Keratinocyte (primary cell): ENCODE measurements at regions not wholly inside any gene's neighbourhood (a gene's known extent, or its start where the extent isn't known, plus 50 kb on each side); places are given as distances from the start of the nearest gene placed in this dataset.

Experiments
- DNase-seq: peaks from one replicate; pipeline ENCODE4 v3.0.0-alpha.2; 2011; ENCODE audit warnings: low read depth, missing footprints, low spot score
- FAIRE-seq: peaks from 2 replicates; lab custom pipeline; 2011; peaks lifted over from hg19 to GRCh38; lab: Jason Lieb, UNC
- H2AFZ ChIP-seq: 2 replicates; pipeline ENCODE4 v1.6.0; 2012; ENCODE audit warnings: low read length, control low read depth, inconsistent platforms; ENCODE audit not compliant: control insufficient read depth
- H3K27ac ChIP-seq: 2 replicates; pipeline ENCODE4 v1.5.1; 2011; ENCODE audit warnings: low read length; ENCODE audit not compliant: control insufficient read depth, insufficient read depth
- H3K27me3 ChIP-seq: 3 replicates; pipeline ENCODE4 v1.6.0; 2011; ENCODE audit warnings: low read length; ENCODE audit not compliant: control insufficient read depth, insufficient read depth; ENCODE audit errors: extremely low read depth
- H3K36me3 ChIP-seq, 2 experiments: 2 replicates in 1 of 2; 3 replicates in 1 of 2; pipeline ENCODE4 v1.5.1; 2011; ENCODE audit warnings: low read length in 2 of 2, mild to moderate bottlenecking in 1 of 2; ENCODE audit not compliant: control insufficient read depth in 2 of 2, insufficient read depth in 2 of 2; ENCODE audit errors: extremely low read depth in 1 of 2
- H3K4me1 ChIP-seq: 3 replicates; pipeline ENCODE4 v1.5.1; 2011; ENCODE audit warnings: low read length; ENCODE audit not compliant: control insufficient read depth, insufficient read depth; ENCODE audit errors: extremely low read depth
- H3K4me2 ChIP-seq: 3 replicates; pipeline ENCODE4 v1.6.0; 2011; ENCODE audit warnings: low read depth, low read length; ENCODE audit not compliant: control insufficient read depth, insufficient read depth; ENCODE audit errors: extremely low read depth
- H3K4me3 ChIP-seq, 3 experiments: fragments of 200-600 bp in 1 of 3; sonication (generic) in 1 of 3; 2 replicates in 2 of 3; 3 replicates in 1 of 3; pipeline ENCODE4 v1.5.1; 2011 to 2016; ENCODE audit warnings: low read length in 3 of 3, mild to moderate bottlenecking in 3 of 3, control low read depth in 2 of 3, inconsistent platforms in 1 of 3, low read depth in 1 of 3, mixed read lengths in 1 of 3, mixed run types in 1 of 3, moderate library complexity in 1 of 3; ENCODE audit not compliant: control insufficient read depth in 2 of 3, insufficient read depth in 2 of 3; ENCODE audit errors: extremely low read depth in 1 of 3
- H3K79me2 ChIP-seq: 2 replicates; pipeline ENCODE4 v1.6.0; 2012; ENCODE audit warnings: low read length; ENCODE audit not compliant: control insufficient read depth, insufficient read depth
- H3K9ac ChIP-seq: 3 replicates; pipeline ENCODE4 v1.6.0; 2011; ENCODE audit warnings: low read length; ENCODE audit not compliant: control insufficient read depth, insufficient read depth; ENCODE audit errors: extremely low read depth
- H3K9me1 ChIP-seq: 3 replicates; pipeline ENCODE4 v1.6.0; 2011; ENCODE audit warnings: low read length; ENCODE audit not compliant: control insufficient read depth, insufficient read depth; ENCODE audit errors: extremely low read depth
- H3K9me3 ChIP-seq: 2 replicates; pipeline ENCODE4 v1.5.1; 2012; ENCODE audit warnings: low read depth, low read length; ENCODE audit not compliant: control insufficient read depth
- H4K20me1 ChIP-seq: 3 replicates; pipeline ENCODE4 v1.6.0; 2011; ENCODE audit warnings: low read length; ENCODE audit not compliant: control insufficient read depth, insufficient read depth; ENCODE audit errors: extremely low read depth
- CTCF ChIP-seq, 3 experiments: IDR thresholded peaks in 1 of 3; conservative IDR thresholded peaks in 1 of 3; optimal IDR thresholded peaks in 1 of 3; 2 replicates in 2 of 3; 3 replicates in 1 of 3; pipeline versions ENCODE3 to v1.5.1; 2011; ENCODE audit warnings: low read length in 3 of 3, mild to moderate bottlenecking in 3 of 3, moderate library complexity in 2 of 3, control low read depth in 1 of 3, inconsistent platforms in 1 of 3; ENCODE audit not compliant: insufficient read depth in 2 of 3; ENCODE audit errors: extremely low read depth in 1 of 3
- EZH2 ChIP-seq: IDR thresholded peaks from one replicate; pipeline ENCODE4 v1.6.1; 2012; ENCODE audit warnings: inconsistent platforms, mild to moderate bottlenecking, low read length, moderate library complexity
- dilution Hi-C: fragments of 300-500 bp; cut with MboI; formaldehyde crosslinking; loops from one replicate; pipeline ENCODE4 v1.7.0; 2020; ENCODE audit warnings: low sequenced_read_pairs; ENCODE audit not compliant: extremely low pct_ligation_motif_present

DNA sequence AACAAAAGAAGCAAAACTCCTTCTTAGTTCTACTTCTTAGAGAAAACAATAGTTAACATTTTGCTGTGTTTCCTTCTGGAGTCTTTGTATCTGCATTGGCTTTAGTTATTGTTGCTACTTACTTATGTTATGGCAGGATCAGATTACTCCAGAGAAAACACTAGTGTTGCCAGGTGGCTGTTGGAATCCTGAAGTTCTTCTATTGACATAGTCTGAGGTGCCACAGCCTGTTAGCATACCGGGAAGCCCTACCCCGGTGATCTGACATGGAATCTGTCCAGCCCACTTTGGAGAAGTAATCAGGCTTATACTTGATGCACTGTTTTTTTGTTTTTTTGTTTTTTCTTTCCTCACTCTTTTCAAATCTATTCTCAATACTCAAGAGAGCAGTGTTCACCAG lies 68.5 kb upstream of the CEP78 start:
- TF ChIP-seq EZH2 (no peak), CTCF (optimal IDR thresholded peaks at IDR 0.05 in 1 of 3, IDR thresholded peaks at IDR 0.05 in 1 of 3, conservative IDR thresholded peaks at IDR 0.05 in 1 of 3; ENCODE audit: extremely low read depth in 1 of 3, insufficient read depth in 2 of 3, low read length in 3 of 3) (no peak)
- DNase-seq (no peak), FAIRE-seq (no peak)
- H3K27me3 ChIP-seq, result peaks cover 5% of the 10 kb centered on the region
- H3K4me3 ChIP-seq, result no peak overlapping the region
- H3K4me2 ChIP-seq, result no peak overlapping the region
- no peaks in the 10 kb centered on the region for H3K36me3 ChIP-seq
- H3K4me1 ChIP-seq, result no peaks in the 10 kb centered on the region
- no peaks in the 10 kb centered on the region for H3K9me1 ChIP-seq
- dilution Hi-C loops, result no loop called here
- H3K9me3 ChIP-seq, result no peaks in the 10 kb centered on the region
- no peak overlapping the region for H2AFZ ChIP-seq
- no peaks in the 10 kb centered on the region for H3K79me2 ChIP-seq
- H3K9ac ChIP-seq, result no peak overlapping the region
- no peaks in the 10 kb centered on the region for H4K20me1 ChIP-seq
- H3K27ac ChIP-seq, result no peak overlapping the region

DNA sequence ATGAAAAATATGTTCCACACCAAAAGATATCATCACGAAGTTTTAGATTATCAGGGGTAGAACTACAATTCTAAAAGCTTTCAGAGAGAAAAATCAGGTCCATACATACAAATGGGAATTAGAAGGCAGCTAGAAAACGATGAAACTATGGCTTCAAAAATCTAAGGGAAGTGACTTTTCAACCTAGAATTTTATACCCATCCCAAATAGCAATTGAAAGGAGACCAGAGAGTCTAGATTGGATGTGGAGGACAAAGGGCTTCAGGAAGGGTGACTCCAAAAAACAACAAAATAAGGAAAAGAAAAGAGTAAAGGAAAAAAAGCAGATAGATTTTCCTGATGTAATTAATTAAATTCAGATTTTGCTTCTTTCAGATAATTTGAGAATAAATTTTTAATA lies 72.0 kb upstream of the CEP78 start:
- no peaks in the 10 kb centered on the region for H3K4me1 ChIP-seq
- no peak overlapping the region for H2AFZ ChIP-seq
- TF ChIP-seq CTCF (optimal IDR thresholded peaks at IDR 0.05 in 1 of 3, IDR thresholded peaks at IDR 0.05 in 1 of 3, conservative IDR thresholded peaks at IDR 0.05 in 1 of 3; ENCODE audit: extremely low read depth in 1 of 3, insufficient read depth in 2 of 3, low read length in 3 of 3) (no peak), EZH2 (no peak)
- dilution Hi-C loops, result no loop called here
- no peaks in the 10 kb centered on the region for H3K79me2 ChIP-seq
- DNase-seq, result no peak
- H3K27ac ChIP-seq, result no peak overlapping the region
- H3K9me3 ChIP-seq, result no peaks in the 10 kb centered on the region
- H3K9me1 ChIP-seq, result no peaks in the 10 kb centered on the region
- no peak overlapping the region for H3K4me2 ChIP-seq
- no peak overlapping the region for H3K9ac ChIP-seq
- H3K36me3 ChIP-seq, result no peaks in the 10 kb centered on the region
- H4K20me1 ChIP-seq, result no peaks in the 10 kb centered on the region
- H3K27me3 ChIP-seq, result peaks cover under 1% of the 10 kb centered on the region
- H3K4me3 ChIP-seq, result no peak overlapping the region
- no peak for FAIRE-seq
